ENCODE measurements at regions not wholly inside any gene's neighbourhood (a gene's known extent, or its start where the extent isn't known, plus 50 kb on each side); places are given as distances from the start of the nearest gene placed in this dataset.

DNA sequence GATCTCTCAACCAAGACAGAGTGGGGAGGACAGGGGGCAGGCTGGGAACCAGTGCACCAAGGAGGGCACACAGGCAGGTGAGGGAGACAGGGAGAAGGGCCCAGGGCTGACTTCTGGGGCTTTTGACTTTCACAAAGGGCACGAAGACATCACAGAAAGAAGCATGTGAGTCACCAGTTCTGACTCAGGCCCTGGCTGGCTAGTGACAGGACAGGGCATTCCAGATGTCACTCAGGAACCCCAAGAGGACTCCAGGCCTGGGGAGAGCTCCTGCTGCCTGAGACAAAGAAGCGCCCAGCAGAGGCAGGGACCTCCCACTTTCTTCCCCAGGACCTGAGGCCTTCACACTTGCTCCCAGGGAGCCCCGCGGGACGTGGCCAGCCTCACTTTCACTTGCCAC, 497.2 kb downstream of the BUD13 start:
- H3K9me3 ChIP-seq (ENCODE audit: control insufficient read depth in 2 of 2, low read length in 2 of 2) = no peaks in the 10 kb centered on the region
- H3K4me1 ChIP-seq (ENCODE audit: control insufficient read depth, insufficient read depth, low read length) = peaks cover 7% of the 10 kb centered on the region
- no peaks in the 10 kb centered on the region for H3K36me3 ChIP-seq (ENCODE audit: control insufficient read depth in 2 of 2, insufficient read depth in 2 of 2, low read length in 2 of 2)
- H3K27me3 ChIP-seq (ENCODE audit: control insufficient read depth in 1 of 2, insufficient read depth in 2 of 2, low read length in 2 of 2) = peaks cover 4 to 9% of the 10 kb centered on the region in 2 donors
- no peak overlapping the region for H3K9ac ChIP-seq (ENCODE audit: low read length in 2 of 2)
- no peak overlapping the region for H3K4me3 ChIP-seq (ENCODE audit: low read length in 2 of 2)
- H3K27ac ChIP-seq (ENCODE audit: low read length) = no peak overlapping the region

DNA sequence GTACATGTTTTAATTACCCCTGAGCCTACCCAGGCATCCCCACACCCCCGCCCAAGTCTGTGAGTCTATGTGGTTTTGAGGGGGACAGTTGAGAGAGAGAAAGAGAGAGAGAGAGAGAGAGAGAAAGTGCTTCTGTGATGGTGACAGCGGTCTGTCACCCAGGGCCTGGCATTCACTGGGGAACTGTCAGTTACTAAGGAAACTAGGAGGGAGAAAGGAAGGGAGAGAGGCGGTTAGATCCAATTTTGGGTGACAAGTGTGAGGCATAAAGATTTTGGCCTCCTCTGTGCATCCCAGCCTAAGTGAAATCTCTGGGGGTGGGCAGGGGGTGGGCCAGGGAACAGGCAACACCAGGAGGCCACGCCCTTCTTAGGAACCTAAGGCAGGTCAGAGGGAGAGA, 498.3 kb downstream of the BUD13 start:
- H3K27me3 ChIP-seq (ENCODE audit: control insufficient read depth in 1 of 2, insufficient read depth in 2 of 2, low read length in 2 of 2) = peaks cover 4 to 9% of the 10 kb centered on the region in 2 donors
- no peak overlapping the region for H3K9ac ChIP-seq (ENCODE audit: low read length in 2 of 2)
- no peaks in the 10 kb centered on the region for H3K9me3 ChIP-seq (ENCODE audit: control insufficient read depth in 2 of 2, low read length in 2 of 2)
- no peak overlapping the region for H3K27ac ChIP-seq (ENCODE audit: low read length)
- no peak overlapping the region for H3K4me3 ChIP-seq (ENCODE audit: low read length in 2 of 2)
- H3K4me1 ChIP-seq (ENCODE audit: control insufficient read depth, insufficient read depth, low read length) = peaks cover 7% of the 10 kb centered on the region
- H3K36me3 ChIP-seq (ENCODE audit: control insufficient read depth in 2 of 2, insufficient read depth in 2 of 2, low read length in 2 of 2) = no peaks in the 10 kb centered on the region

DNA sequence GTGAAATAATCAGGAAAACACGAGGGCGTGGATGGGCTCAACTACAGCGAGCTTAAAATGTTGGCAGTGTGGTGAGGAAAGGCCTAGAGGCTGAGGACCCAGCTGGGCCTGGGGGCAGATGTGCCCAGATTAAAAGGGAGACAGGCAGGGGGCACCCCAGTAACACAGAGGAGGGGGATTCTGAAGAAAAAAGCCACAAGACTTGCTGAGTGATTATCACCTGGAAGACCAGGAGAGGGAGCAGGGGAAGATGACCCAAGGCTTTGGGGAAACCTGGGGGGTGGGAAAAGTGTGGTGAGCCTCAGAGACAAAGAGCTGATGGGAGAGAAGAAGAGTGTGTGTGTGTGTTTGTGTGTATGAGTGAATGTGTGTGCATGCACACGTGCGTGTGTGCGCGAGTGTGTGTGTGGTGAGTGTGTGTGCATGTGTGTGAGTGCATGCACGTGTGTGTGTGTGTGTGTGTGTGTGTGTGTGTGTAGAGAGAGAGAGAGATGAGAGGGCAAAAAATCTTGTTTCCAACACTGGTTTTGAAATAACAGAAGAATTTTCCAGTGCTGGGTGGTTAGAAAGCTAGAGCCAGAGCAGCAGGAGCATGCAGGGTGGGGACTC, 500.5 kb downstream of the BUD13 start:
- no peaks in the 10 kb centered on the region for H3K36me3 ChIP-seq (ENCODE audit: control insufficient read depth in 2 of 2, insufficient read depth in 2 of 2, low read length in 2 of 2)
- H3K9me3 ChIP-seq (ENCODE audit: control insufficient read depth in 2 of 2, low read length in 2 of 2) = no peaks in the 10 kb centered on the region
- H3K27ac ChIP-seq (ENCODE audit: low read length) = no peak overlapping the region
- H3K27me3 ChIP-seq (ENCODE audit: control insufficient read depth in 1 of 2, insufficient read depth in 2 of 2, low read length in 2 of 2) = peaks cover 4 to 9% of the 10 kb centered on the region in 2 donors
- no peak overlapping the region for H3K9ac ChIP-seq (ENCODE audit: low read length in 2 of 2)
- H3K4me1 ChIP-seq (ENCODE audit: control insufficient read depth, insufficient read depth, low read length) = peaks cover 7% of the 10 kb centered on the region
- H3K4me3 ChIP-seq (ENCODE audit: low read length in 2 of 2) = no peak overlapping the region

DNA sequence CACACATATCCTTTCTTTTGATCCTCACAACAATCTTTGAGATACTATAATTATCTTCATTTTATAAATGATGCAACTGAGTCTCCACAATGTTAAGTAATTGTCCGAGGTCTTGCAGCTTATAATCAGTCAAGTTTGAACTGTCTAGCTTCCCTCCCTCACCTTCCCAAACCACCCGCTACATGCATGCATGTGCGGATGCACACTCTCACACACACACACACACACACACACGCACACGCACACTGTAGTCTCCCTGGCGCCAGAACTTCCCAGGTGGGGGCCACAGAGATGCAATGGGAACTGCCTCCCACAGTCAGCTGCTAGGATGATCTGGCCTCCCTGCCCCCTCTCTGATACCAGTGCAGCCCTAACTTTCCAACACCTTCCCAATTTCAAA, 501.3 kb downstream of the BUD13 start:
- H3K4me3 ChIP-seq (ENCODE audit: low read length in 2 of 2) = no peak overlapping the region
- no peak overlapping the region for H3K9ac ChIP-seq (ENCODE audit: low read length in 2 of 2)

DNA sequence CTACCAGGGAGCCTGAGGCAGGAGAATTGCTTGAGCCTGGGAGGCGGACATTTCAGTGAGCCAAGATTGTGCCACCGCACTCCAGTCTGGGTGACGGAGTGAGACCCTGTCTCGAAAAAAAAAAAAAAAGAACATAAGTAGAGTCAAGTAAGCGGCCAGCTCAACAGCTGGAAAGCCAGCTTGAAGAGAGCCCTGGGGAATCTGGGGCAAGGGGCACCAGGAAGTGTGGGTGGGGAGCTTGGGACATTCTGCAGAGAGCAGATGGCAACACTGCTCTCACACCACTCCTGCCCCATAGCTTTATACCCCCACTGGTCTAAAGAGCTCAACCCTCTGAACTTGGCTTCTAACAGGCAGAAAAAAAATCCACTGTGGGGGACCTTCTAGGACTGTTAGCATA, 505.6 kb downstream of the BUD13 start:
- Histone ChIP-seq H3K27me3 (ENCODE audit: control insufficient read depth in 1 of 2, insufficient read depth in 2 of 2, low read length in 2 of 2) (peaks cover 0 to 10% of the 10 kb centered on the region in 2 donors), H3K9me3 (ENCODE audit: control insufficient read depth in 2 of 2, low read length in 2 of 2) (no peaks in the 10 kb centered on the region), H3K27ac (ENCODE audit: low read length) (no peak overlapping the region), H3K4me1 (ENCODE audit: control insufficient read depth, insufficient read depth, low read length) (no peaks in the 10 kb centered on the region), H3K9ac (ENCODE audit: low read length in 2 of 2) (no peak overlapping the region), H3K4me3 (ENCODE audit: low read length in 2 of 2) (no peak overlapping the region), H3K36me3 (ENCODE audit: control insufficient read depth in 2 of 2, insufficient read depth in 2 of 2, low read length in 2 of 2) (no peaks in the 10 kb centered on the region)

More for the DNA sequence above, 501.3 kb downstream of the BUD13 start:
- no peaks in the 10 kb centered on the region for H3K9me3 ChIP-seq (ENCODE audit: control insufficient read depth in 2 of 2, low read length in 2 of 2)
- no peak overlapping the region for H3K27ac ChIP-seq (ENCODE audit: low read length)
- no peaks in the 10 kb centered on the region for H3K36me3 ChIP-seq (ENCODE audit: control insufficient read depth in 2 of 2, insufficient read depth in 2 of 2, low read length in 2 of 2)
- H3K4me1 ChIP-seq (ENCODE audit: control insufficient read depth, insufficient read depth, low read length) = peaks cover 3% of the 10 kb centered on the region
- H3K27me3 ChIP-seq (ENCODE audit: control insufficient read depth in 1 of 2, insufficient read depth in 2 of 2, low read length in 2 of 2) = peaks cover 4 to 6% of the 10 kb centered on the region in 2 donors

DNA sequence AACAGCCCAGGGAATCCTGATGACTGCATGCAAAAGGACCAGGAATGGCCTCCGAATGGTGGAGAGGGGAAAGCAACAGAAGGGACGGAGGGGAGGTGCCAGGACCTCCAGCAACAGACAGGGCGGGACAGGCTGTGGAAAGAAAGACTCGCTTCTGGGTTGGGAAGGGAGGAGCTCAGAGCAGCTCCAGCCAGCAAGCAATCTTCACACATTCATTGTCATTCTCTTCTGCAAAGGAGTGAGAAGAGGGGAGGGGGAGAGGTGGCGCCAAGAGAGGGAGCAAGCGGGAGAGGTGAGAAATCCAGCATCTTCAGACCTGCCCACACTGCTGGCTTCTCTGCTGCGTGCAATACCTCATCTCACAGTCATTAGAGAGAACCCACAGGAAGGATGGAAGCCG, 509.0 kb downstream of the BUD13 start:
- no peak overlapping the region for H3K4me3 ChIP-seq (ENCODE audit: low read length in 2 of 2)
- H3K4me1 ChIP-seq (ENCODE audit: control insufficient read depth, insufficient read depth, low read length) = no peaks in the 10 kb centered on the region
- no peaks in the 10 kb centered on the region for H3K9me3 ChIP-seq (ENCODE audit: control insufficient read depth in 2 of 2, low read length in 2 of 2)
- no peaks in the 10 kb centered on the region for H3K36me3 ChIP-seq (ENCODE audit: control insufficient read depth in 2 of 2, insufficient read depth in 2 of 2, low read length in 2 of 2)
- H3K27me3 ChIP-seq (ENCODE audit: control insufficient read depth in 1 of 2, insufficient read depth in 2 of 2, low read length in 2 of 2) = peaks cover 0 to 10% of the 10 kb centered on the region in 2 donors
- H3K27ac ChIP-seq (ENCODE audit: low read length) = no peak overlapping the region
- no peak overlapping the region for H3K9ac ChIP-seq (ENCODE audit: low read length in 2 of 2)

DNA sequence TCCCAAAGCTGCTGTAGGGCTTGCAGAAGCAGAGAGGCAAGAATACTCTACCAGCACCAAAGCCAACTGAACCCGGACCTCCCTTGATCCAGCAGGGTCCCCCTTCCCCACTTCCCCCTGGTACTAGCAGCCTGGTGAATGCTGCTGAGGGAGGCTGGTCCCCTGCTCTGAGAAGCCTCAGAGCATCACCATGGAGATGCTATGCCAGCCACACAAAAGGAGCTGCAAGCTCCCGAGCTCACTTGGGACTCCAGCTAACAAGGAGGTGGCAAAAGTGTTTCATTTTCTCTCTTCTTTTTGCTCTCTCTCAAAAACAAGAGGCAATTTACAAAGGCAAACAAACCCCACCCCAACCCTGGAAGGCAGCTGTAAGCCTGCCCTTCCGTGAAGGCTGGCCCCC, 509.8 kb downstream of the BUD13 start:
- Histone ChIP-seq H3K27me3 (ENCODE audit: control insufficient read depth in 1 of 2, insufficient read depth in 2 of 2, low read length in 2 of 2) (peaks cover 0 to 10% of the 10 kb centered on the region in 2 donors), H3K36me3 (ENCODE audit: control insufficient read depth in 2 of 2, insufficient read depth in 2 of 2, low read length in 2 of 2) (no peaks in the 10 kb centered on the region), H3K9me3 (ENCODE audit: control insufficient read depth in 2 of 2, low read length in 2 of 2) (no peaks in the 10 kb centered on the region), H3K9ac (ENCODE audit: low read length in 2 of 2) (no peak overlapping the region), H3K27ac (ENCODE audit: low read length) (no peak overlapping the region), H3K4me1 (ENCODE audit: control insufficient read depth, insufficient read depth, low read length) (no peaks in the 10 kb centered on the region), H3K4me3 (ENCODE audit: low read length in 2 of 2) (no peak overlapping the region)

DNA sequence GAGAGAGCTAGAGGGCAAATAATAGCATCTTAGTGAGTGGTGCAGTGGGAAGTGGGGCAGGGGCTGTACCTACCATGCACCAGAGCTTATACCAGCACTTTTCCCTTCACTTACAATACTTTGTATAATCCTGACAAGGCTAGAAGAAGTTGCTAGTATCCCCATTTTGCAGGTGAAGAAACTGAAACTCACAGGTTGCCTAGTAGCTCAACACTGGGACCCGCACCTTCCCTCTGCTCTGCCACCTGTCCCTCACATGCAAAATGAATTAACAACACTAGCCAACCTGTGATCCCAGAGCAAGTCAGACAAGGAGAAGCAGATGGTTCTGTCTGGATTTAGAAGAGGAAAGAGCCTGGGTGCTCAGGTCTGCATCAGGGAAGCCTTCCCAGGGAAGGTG, 510.4 kb downstream of the BUD13 start:
- no peaks in the 10 kb centered on the region for H3K4me1 ChIP-seq (ENCODE audit: control insufficient read depth, insufficient read depth, low read length)
- no peak overlapping the region for H3K9ac ChIP-seq (ENCODE audit: low read length in 2 of 2)
- peaks cover 0 to 10% of the 10 kb centered on the region in 2 donors for H3K27me3 ChIP-seq (ENCODE audit: control insufficient read depth in 1 of 2, insufficient read depth in 2 of 2, low read length in 2 of 2)
- H3K4me3 ChIP-seq (ENCODE audit: low read length in 2 of 2) = no peak overlapping the region
- no peaks in the 10 kb centered on the region for H3K9me3 ChIP-seq (ENCODE audit: control insufficient read depth in 2 of 2, low read length in 2 of 2)
- no peak overlapping the region for H3K27ac ChIP-seq (ENCODE audit: low read length)
- no peaks in the 10 kb centered on the region for H3K36me3 ChIP-seq (ENCODE audit: control insufficient read depth in 2 of 2, insufficient read depth in 2 of 2, low read length in 2 of 2)

DNA sequence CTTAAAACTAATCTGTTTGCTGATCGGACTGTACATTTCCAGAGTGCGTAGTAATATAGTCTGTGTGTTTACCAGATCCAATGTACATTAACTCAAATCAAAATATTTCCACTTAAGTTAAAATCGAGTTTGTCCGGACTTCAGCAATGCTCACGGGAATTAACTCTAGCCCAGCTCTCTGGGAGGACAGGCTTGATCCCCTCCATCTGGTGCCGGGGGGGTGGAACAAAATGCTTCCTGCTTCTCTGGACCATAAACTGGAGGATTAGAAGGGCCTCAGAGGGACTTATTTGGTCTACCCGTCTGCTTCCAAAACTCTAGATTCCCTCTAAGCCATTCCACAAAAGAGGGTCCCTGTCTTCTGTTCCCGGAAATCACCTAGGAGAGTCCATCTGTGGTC, 511.2 kb downstream of the BUD13 start:
- Histone ChIP-seq H3K27ac (ENCODE audit: low read length) (no peak overlapping the region), H3K9ac (ENCODE audit: low read length in 2 of 2) (no peak overlapping the region), H3K4me3 (ENCODE audit: low read length in 2 of 2) (no peak overlapping the region), H3K36me3 (ENCODE audit: control insufficient read depth in 2 of 2, insufficient read depth in 2 of 2, low read length in 2 of 2) (no peaks in the 10 kb centered on the region), H3K27me3 (ENCODE audit: control insufficient read depth in 1 of 2, insufficient read depth in 2 of 2, low read length in 2 of 2) (peaks cover 0 to 10% of the 10 kb centered on the region in 2 donors), H3K9me3 (ENCODE audit: control insufficient read depth in 2 of 2, low read length in 2 of 2) (no peaks in the 10 kb centered on the region), H3K4me1 (ENCODE audit: control insufficient read depth, insufficient read depth, low read length) (no peaks in the 10 kb centered on the region)

DNA sequence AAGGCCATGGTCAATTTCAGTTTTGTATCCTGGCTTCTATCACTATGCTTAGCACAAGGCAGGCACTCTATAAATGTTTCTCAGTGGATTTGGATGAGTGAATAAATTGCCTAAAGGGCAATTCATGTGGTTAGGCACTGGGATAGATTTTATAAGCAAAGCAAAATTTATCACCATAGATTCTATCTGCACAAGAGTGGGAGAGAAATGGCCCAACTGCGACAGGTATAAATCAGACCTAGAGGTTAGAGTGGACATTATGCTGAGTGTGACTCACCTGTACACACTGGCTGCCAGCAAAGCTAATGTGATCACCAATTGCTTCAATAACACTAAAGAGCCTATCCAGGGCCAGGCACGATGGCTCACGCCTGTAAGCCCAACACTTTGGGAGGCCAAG, 514.0 kb downstream of the BUD13 start:
- H3K27me3 ChIP-seq (ENCODE audit: control insufficient read depth in 1 of 2, insufficient read depth in 2 of 2, low read length in 2 of 2) = peaks cover 0 to 9% of the 10 kb centered on the region in 2 donors
- H3K9me3 ChIP-seq (ENCODE audit: control insufficient read depth in 2 of 2, low read length in 2 of 2) = no peaks in the 10 kb centered on the region

DNA sequence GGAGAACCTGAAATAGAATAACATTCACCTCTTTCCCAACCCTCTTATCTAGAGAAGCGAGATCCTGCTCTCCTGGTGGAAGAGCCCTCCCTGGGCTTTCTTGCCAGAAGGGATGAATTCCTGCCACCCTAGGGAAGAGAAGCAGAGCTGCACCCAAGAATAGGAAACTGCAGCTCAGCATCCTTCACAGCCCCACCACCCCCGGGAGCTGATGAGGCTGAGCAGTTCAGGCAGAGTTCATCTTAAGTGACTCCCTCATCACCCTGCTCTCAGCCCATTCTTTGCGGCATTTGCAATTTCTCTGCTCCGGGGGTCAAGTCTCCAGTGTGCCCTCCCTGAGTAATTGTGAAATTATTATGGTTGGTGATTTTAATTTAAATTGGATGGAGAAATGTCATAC, 514.9 kb downstream of the BUD13 start:
- Histone ChIP-seq H3K36me3 (ENCODE audit: control insufficient read depth in 2 of 2, insufficient read depth in 2 of 2, low read length in 2 of 2) (no peaks in the 10 kb centered on the region), H3K4me1 (ENCODE audit: control insufficient read depth, insufficient read depth, low read length) (no peaks in the 10 kb centered on the region), H3K4me3 (ENCODE audit: low read length in 2 of 2) (no peak overlapping the region), H3K27me3 (ENCODE audit: control insufficient read depth in 1 of 2, insufficient read depth in 2 of 2, low read length in 2 of 2) (peaks cover 0 to 6% of the 10 kb centered on the region in 2 donors), H3K9me3 (ENCODE audit: control insufficient read depth in 2 of 2, low read length in 2 of 2) (no peaks in the 10 kb centered on the region), H3K27ac (ENCODE audit: low read length) (no peak overlapping the region), H3K9ac (ENCODE audit: low read length in 2 of 2) (no peak overlapping the region)

More for the DNA sequence above, 514.0 kb downstream of the BUD13 start:
- Histone ChIP-seq H3K9ac (ENCODE audit: low read length in 2 of 2) (no peak overlapping the region), H3K4me3 (ENCODE audit: low read length in 2 of 2) (no peak overlapping the region), H3K4me1 (ENCODE audit: control insufficient read depth, insufficient read depth, low read length) (no peaks in the 10 kb centered on the region), H3K36me3 (ENCODE audit: control insufficient read depth in 2 of 2, insufficient read depth in 2 of 2, low read length in 2 of 2) (no peaks in the 10 kb centered on the region), H3K27ac (ENCODE audit: low read length) (no peak overlapping the region)

Data from stomach smooth muscle (tissue), 2 donors.